ENCODE measurements at regions not wholly inside any gene's neighbourhood (a gene's known extent, or its start where the extent isn't known, plus 50 kb on each side); places are given as distances from the start of the nearest gene placed in this dataset.

DNA sequence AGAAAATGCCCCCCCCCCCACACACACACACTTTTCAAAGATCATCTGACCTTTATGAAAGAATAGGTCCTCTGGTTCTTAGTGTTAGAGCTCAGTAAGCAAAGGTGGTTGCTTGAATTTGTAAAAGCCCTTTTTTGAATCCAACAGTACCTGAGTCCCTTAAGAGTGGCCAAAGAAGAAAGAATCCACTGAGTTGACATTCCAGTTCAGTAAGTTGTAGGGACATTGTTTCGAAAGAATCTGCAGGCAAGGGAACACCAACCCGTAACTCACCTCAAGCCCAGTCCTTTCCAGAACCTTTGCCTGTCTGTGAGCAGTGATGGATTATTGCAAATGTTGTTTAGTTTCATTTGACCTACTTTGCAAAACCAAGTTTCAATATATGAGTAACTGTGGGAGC lies 64.2 kb upstream of the MAP3K4 start:
- H3K27ac Mint-ChIP-seq (ENCODE audit: unreplicated experiment), result no peak overlapping the region
- no peaks in the 10 kb centered on the region for H3K4me1 Mint-ChIP-seq (ENCODE audit: low read depth, unreplicated experiment)
- H3K4me3 Mint-ChIP-seq (ENCODE audit: low read depth, unreplicated experiment), result no peak overlapping the region
- no peaks in the 10 kb centered on the region for H3K9me3 Mint-ChIP-seq (ENCODE audit: low read depth, unreplicated experiment)
- H3K36me3 Mint-ChIP-seq (ENCODE audit: insufficient read depth, unreplicated experiment), result no peaks in the 10 kb centered on the region
- intact Hi-C loops (cut with micrococcal nuclease; ENCODE audit: unreplicated experiment), result no loop called here
- no TSS peak for BruUV-seq (replicated peaks)
- no peaks in the 10 kb centered on the region for H3K27me3 Mint-ChIP-seq (ENCODE audit: unreplicated experiment)
- CTCF ChIA-PET, result no interaction called here
- TF ChIP-seq, protein P1, sequence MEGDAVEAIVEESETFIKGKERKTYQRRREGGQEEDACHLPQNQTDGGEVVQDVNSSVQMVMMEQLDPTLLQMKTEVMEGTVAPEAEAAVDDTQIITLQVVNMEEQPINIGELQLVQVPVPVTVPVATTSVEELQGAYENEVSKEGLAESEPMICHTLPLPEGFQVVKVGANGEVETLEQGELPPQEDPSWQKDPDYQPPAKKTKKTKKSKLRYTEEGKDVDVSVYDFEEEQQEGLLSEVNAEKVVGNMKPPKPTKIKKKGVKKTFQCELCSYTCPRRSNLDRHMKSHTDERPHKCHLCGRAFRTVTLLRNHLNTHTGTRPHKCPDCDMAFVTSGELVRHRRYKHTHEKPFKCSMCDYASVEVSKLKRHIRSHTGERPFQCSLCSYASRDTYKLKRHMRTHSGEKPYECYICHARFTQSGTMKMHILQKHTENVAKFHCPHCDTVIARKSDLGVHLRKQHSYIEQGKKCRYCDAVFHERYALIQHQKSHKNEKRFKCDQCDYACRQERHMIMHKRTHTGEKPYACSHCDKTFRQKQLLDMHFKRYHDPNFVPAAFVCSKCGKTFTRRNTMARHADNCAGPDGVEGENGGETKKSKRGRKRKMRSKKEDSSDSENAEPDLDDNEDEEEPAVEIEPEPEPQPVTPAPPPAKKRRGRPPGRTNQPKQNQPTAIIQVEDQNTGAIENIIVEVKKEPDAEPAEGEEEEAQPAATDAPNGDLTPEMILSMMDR (IDR thresholded peaks at IDR 0.05; ENCODE audit: unreplicated experiment), result no peak
- no peak for DNase-seq

DNA sequence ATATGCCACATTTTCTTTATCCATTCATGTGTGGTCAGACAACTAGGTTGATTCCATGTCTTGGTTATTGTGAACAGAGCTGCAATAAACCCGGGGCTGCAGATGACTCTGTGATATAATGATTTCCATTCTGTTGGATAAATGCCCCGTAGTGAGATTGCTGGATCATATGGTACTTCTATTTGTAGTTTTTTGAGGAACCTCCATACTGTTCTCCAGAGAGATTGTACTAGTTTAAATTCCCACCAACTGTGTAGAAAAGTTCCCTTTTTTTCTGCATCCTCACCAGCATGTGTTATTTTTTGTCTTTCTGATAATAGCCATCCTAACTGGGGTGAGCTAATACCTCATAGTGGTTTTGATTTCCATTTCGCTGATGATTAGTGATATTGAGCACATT lies 62.2 kb upstream of the MAP3K4 start:
- intact Hi-C loops (cut with micrococcal nuclease; ENCODE audit: unreplicated experiment), result no loop called here
- Mint-ChIP-seq H3K36me3 (ENCODE audit: insufficient read depth, unreplicated experiment) (no peaks in the 10 kb centered on the region), H3K27ac (ENCODE audit: unreplicated experiment) (no peak overlapping the region), H3K4me1 (ENCODE audit: low read depth, unreplicated experiment) (no peaks in the 10 kb centered on the region), H3K9me3 (ENCODE audit: low read depth, unreplicated experiment) (no peaks in the 10 kb centered on the region), H3K4me3 (ENCODE audit: low read depth, unreplicated experiment) (no peak overlapping the region), H3K27me3 (ENCODE audit: unreplicated experiment) (no peaks in the 10 kb centered on the region)
- CTCF ChIA-PET, result no interaction called here
- BruUV-seq (replicated peaks), result no TSS peak
- TF ChIP-seq, protein P1 (IDR thresholded peaks at IDR 0.05; ENCODE audit: unreplicated experiment), result no peak
- no peak for DNase-seq

DNA sequence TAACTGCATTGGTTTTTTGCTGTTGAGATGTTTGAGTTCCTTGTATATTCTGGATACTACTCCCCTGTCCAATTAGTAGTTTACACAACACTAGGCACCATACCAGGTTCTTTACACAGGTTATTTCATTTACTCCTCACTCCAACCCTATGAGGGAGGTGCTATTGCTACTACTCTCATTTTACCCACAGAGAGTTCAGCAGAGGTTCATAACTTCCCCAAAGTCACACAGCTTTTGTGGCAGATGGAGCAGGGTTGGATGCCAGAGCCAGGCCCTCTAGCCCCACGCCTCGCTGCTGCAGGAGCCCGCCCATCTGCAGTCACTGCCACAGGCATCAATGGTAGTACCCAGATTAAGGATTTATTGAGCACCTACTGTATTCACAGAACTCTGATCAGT lies 61.7 kb upstream of the MAP3K4 start:
- no peak overlapping the region for H3K27ac Mint-ChIP-seq (ENCODE audit: unreplicated experiment)
- BruUV-seq (replicated peaks), result no TSS peak

DNA sequence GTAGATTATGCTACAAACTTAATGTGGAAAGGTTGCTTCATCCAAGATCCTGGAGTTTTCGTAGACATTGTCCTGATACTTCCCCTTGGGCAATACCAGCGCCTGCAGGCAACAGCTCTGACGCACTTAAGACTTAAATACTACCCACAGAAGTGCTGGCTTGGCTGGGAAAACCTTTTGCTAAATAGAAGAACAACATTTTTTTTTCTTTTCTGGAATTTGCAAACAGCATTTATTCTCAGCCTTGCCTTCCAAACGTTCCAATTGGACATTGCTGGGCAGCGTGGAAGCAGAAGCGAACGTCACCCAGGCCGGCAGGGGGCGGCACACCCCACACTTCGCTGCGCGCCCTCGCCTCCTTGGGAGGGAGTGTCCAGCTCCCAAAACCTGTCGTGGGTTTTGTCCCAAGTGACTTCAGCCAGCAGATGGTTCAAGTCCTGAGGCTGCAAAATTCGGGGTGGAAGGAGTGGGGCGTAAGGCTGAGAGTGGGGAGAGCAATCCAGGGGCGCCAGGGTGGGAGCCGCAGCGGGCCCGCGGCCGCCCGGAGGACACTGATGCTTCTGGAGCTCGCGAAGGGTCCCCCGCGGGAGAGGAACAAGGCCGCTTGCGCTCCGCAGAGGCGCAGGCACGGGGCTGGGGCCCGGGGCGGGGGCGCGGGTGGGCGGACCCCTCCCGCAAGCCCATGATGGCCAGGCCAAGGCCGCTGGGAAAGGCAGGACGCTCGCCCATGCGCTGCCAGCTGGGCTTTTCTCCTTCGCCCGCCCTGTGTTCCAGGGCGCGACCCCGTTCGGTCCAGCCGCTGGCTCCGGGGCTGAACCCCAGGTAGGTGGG lies 60.8 kb upstream of the MAP3K4 start:
- peak overlapping the region; percentile 63 for H3K4me3 Mint-ChIP-seq (ENCODE audit: low read depth, unreplicated experiment)

More for the DNA sequence above, 61.7 kb upstream of the MAP3K4 start:
- Mint-ChIP-seq H3K27me3 (ENCODE audit: unreplicated experiment) (no peaks in the 10 kb centered on the region), H3K4me3 (ENCODE audit: low read depth, unreplicated experiment) (no peak overlapping the region), H3K9me3 (ENCODE audit: low read depth, unreplicated experiment) (no peaks in the 10 kb centered on the region), H3K4me1 (ENCODE audit: low read depth, unreplicated experiment) (no peaks in the 10 kb centered on the region), H3K36me3 (ENCODE audit: insufficient read depth, unreplicated experiment) (no peaks in the 10 kb centered on the region)
- intact Hi-C loops (cut with micrococcal nuclease; ENCODE audit: unreplicated experiment), result loop anchor here (5.0 kb wide), 3 partner anchors 62 to 442 kb away; partner anchors contain the start of gene MAP3K4
- CTCF ChIA-PET, result interaction anchor here (1.3 kb wide), 1 partner anchor 441 kb away, joined by 5 read pairs; no protein-coding TSS in a partner anchor
- DNase-seq, result no peak
- TF ChIP-seq, protein P1 (IDR thresholded peaks at IDR 0.05; ENCODE audit: unreplicated experiment), result no peak

More for the DNA sequence above, 60.8 kb upstream of the MAP3K4 start:
- CTCF ChIA-PET, result interaction anchor here (0.6 to 1.3 kb wide), 3 partner anchors 11 to 440 kb away, joined by 3 to 5 read pairs (median 3); no protein-coding TSS in a partner anchor
- Mint-ChIP-seq H3K27ac (ENCODE audit: unreplicated experiment) (no peak overlapping the region), H3K27me3 (ENCODE audit: unreplicated experiment) (no peaks in the 10 kb centered on the region), H3K36me3 (ENCODE audit: insufficient read depth, unreplicated experiment) (no peaks in the 10 kb centered on the region), H3K9me3 (ENCODE audit: low read depth, unreplicated experiment) (no peaks in the 10 kb centered on the region), H3K4me1 (ENCODE audit: low read depth, unreplicated experiment) (no peaks in the 10 kb centered on the region)
- TF ChIP-seq, protein P1 (IDR thresholded peaks at IDR 0.05; ENCODE audit: unreplicated experiment), result peak; percentile 72
- intact Hi-C loops (cut with micrococcal nuclease; ENCODE audit: unreplicated experiment), result loop anchor here (5.0 kb wide), 3 partner anchors 62 to 442 kb away; partner anchors contain the start of gene MAP3K4
- DNase-seq, result peak; percentile 75
- no TSS peak for BruUV-seq (replicated peaks)
